NB4 (cell line): ENCODE measurements at regions not wholly inside any gene's neighbourhood (a gene's known extent, or its start where the extent isn't known, plus 50 kb on each side); places are given as distances from the start of the nearest gene placed in this dataset.

ENCODE experiments used
- DNase-seq: peaks from one replicate; pipeline ENCODE4 v3.0.0; 2010; ENCODE audit warnings: low read depth
- H3K4me3 ChIP-seq: one replicate; pipeline ENCODE4 v1.5.1; 2011; ENCODE audit warnings: mild to moderate bottlenecking, low read depth, low read length, moderate library complexity
- CTCF ChIP-seq: IDR thresholded peaks from one replicate; pipeline ENCODE4 v1.5.1; 2012; ENCODE audit warnings: low read depth, low read length
- MAX ChIP-seq: IDR thresholded peaks from 2 replicates; pipeline ENCODE4 v1.6.1; 2011; ENCODE audit warnings: low read depth, low read length
- MYC ChIP-seq: IDR thresholded peaks from 2 replicates; pipeline ENCODE4 v1.6.1; 2011; ENCODE audit warnings: low read depth, low read length
- POLR2A ChIP-seq: IDR thresholded peaks from 2 replicates; pipeline ENCODE4 v1.6.1; 2011; ENCODE audit warnings: mild to moderate bottlenecking; ENCODE audit not compliant: insufficient read length; ENCODE audit errors: extremely low read depth

- TF ChIP-seq MAX: 0 out of 2 replicates have a peak, but pooled peaks have one; percentile 17
- TF ChIP-seq POLR2A: no peak
- TF ChIP-seq CTCF: no peak
- no peak for TF ChIP-seq MYC
- DNase-seq: no peak
- H3K4me3 ChIP-seq: no peak overlapping the region
Observed at GRCh38 chr7:26583094-26583648, 281.2 kb downstream of the SKAP2 start.

- TF ChIP-seq MAX: no peak
- TF ChIP-seq MYC: no peak
- no peak for TF ChIP-seq CTCF
- TF ChIP-seq POLR2A: no peak
- no peak for DNase-seq
Observed at GRCh38 chr7:26584326-26584725, 280.1 kb downstream of the SKAP2 start.

GRCh38 chr7:26584987-26585665 lies 279.3 kb downstream of the SKAP2 start:
- no peak for DNase-seq
- no peak overlapping the region for H3K4me3 ChIP-seq
- TF ChIP-seq MYC: no peak
- no peak for TF ChIP-seq CTCF
- no peak for TF ChIP-seq MAX
- no peak for TF ChIP-seq POLR2A

More at GRCh38 chr7:26584326-26584725, 280.1 kb downstream of the SKAP2 start:
- no peak overlapping the region for H3K4me3 ChIP-seq

GRCh38 chr7:26587536-26587935 lies 276.9 kb downstream of the SKAP2 start:
- no peak for DNase-seq

GRCh38 chr7:26588511-26588910 lies 275.9 kb downstream of the SKAP2 start:
- TF ChIP-seq CTCF (no peak), POLR2A (no peak), MAX (no peak), MYC (no peak)
- DNase-seq: no peak
- no peak overlapping the region for H3K4me3 ChIP-seq

More at GRCh38 chr7:26587536-26587935, 276.9 kb downstream of the SKAP2 start:
- no peak overlapping the region for H3K4me3 ChIP-seq
- TF ChIP-seq MYC: no peak
- TF ChIP-seq CTCF: no peak
- TF ChIP-seq POLR2A: no peak
- TF ChIP-seq MAX: no peak
